ENCODE measurements at regions not wholly inside any gene's neighbourhood (a gene's known extent, or its start where the extent isn't known, plus 50 kb on each side); places are given as distances from the start of the nearest gene placed in this dataset.

GRCh38 chr20:17856024-17856564 lies 112.5 kb downstream of the SNX5 start (continued):
- TF ChIP-seq CSRNP1 (CRISPR knock-in tag; IDR thresholded peaks at IDR 0.05) (no peak), ZNF264 (CRISPR knock-in tag; IDR thresholded peaks at IDR 0.05) (peak; percentile 64; the same call in 1 of the 2 replicates), SNAI1 (CRISPR knock-in tag; IDR thresholded peaks at IDR 0.05; ENCODE audit: borderline replicate concordance) (no peak), ASH2L (IDR thresholded peaks at IDR 0.05; ENCODE audit: insufficient read length, low read depth, low read length) (peak; percentile 68), ZGPAT (CRISPR knock-in tag; IDR thresholded peaks at IDR 0.05) (peak; percentile 91), SOX13 (IDR thresholded peaks at IDR 0.05) (peak; percentile 98), SOX13 (CRISPR knock-in tag; conservative IDR thresholded peaks at IDR 0.05 in 1 of 2, IDR thresholded peaks at IDR 0.05 in 1 of 2) (peak in 1 of 2 experiments; percentile 99; a peak in 2 of 4 replicates), GLMP (CRISPR knock-in tag; IDR thresholded peaks at IDR 0.05; ENCODE audit: borderline replicate concordance) (no peak), ZNF772 (CRISPR knock-in tag; IDR thresholded peaks at IDR 0.05) (no peak), ZFX (CRISPR knock-in tag; IDR thresholded peaks at IDR 0.05; ENCODE audit: low read depth) (peak; percentile 66), ZNF30 (CRISPR knock-in tag; IDR thresholded peaks at IDR 0.05) (no peak), THAP7 (CRISPR knock-in tag; IDR thresholded peaks at IDR 0.05) (no peak), ZNF720 (CRISPR knock-in tag; IDR thresholded peaks at IDR 0.05) (no peak), SKIL (CRISPR knock-in tag; IDR thresholded peaks at IDR 0.05; ENCODE audit: borderline replicate concordance) (peak; percentile 59; the same call in 1 of the 2 replicates), NCOA1 (CRISPR knock-in tag; IDR thresholded peaks at IDR 0.05) (no peak), ELK4 (CRISPR knock-in tag; IDR thresholded peaks at IDR 0.05; ENCODE audit: borderline replicate concordance) (no peak), ZNF138 (CRISPR knock-in tag; IDR thresholded peaks at IDR 0.05; ENCODE audit: low read depth) (no peak), RFXAP (CRISPR knock-in tag; IDR thresholded peaks at IDR 0.05; ENCODE audit: borderline replicate concordance) (peak; percentile 41; the same call in 1 of the 2 replicates)
- TF ChIP-seq, protein P1, sequence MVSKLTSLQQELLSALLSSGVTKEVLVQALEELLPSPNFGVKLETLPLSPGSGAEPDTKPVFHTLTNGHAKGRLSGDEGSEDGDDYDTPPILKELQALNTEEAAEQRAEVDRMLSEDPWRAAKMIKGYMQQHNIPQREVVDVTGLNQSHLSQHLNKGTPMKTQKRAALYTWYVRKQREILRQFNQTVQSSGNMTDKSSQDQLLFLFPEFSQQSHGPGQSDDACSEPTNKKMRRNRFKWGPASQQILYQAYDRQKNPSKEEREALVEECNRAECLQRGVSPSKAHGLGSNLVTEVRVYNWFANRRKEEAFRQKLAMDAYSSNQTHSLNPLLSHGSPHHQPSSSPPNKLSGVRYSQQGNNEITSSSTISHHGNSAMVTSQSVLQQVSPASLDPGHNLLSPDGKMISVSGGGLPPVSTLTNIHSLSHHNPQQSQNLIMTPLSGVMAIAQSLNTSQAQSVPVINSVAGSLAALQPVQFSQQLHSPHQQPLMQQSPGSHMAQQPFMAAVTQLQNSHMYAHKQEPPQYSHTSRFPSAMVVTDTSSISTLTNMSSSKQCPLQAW (CRISPR knock-in tag; IDR thresholded peaks at IDR 0.05) = peak; percentile 30; the same call in 1 of the 2 replicates

Measured in HepG2 (cell line).